T-cell (primary cell): ENCODE measurements at regions not wholly inside any gene's neighbourhood (a gene's known extent, or its start where the extent isn't known, plus 50 kb on each side); places are given as distances from the start of the nearest gene placed in this dataset.
A peak's percentile ranks its signal among the peaks of the same experiment; 100 is the strongest.
"Not testable (repeated sequence)": the region's sequence is repeated elsewhere in the genome, so short reads cannot be mapped to it uniquely, and the experiment has no call there.

Experiments used
- ATAC-seq, 4 experiments: fragments of 200-7000 bp in 3 of 4; fragments of 150-1000 bp in 1 of 4; cut with Tn5 transposase; replicated peaks in 1 of 4; 1 replicate in 3 of 4; 2 replicates in 1 of 4; pipeline ENCODE4 v1.10.0; 2021; ENCODE audit warnings: moderate library complexity in 3 of 4, mild to moderate bottlenecking in 2 of 4, moderate number of reproducible peaks in 1 of 4
- CTCF ChIA-PET, 2 donors: fragments of 300-600 bp; sonication (Branson Sonifier 250); formaldehyde crosslinking; loops; one replicate each; lab custom pipeline; 2022; ENCODE audit warnings: antibody characterized with exemption in 2 of 2; lab: Charles Lee
- POLR2A ChIA-PET, 2 donors: fragments of 300-600 bp; sonication (Branson Sonifier 250); formaldehyde crosslinking; loops; one replicate each; lab custom pipeline; 2022; ENCODE audit warnings: antibody characterized with exemption in 2 of 2; lab: Charles Lee
- DNase-seq, 35 experiments: peaks; one replicate each; pipeline versions ENCODE4 v3.0.0 to v3.0.0-alpha.2; 2013 to 2023
- H3K27ac ChIP-seq: one replicate; pipeline ENCODE4 v1.5.1; 2013; ENCODE audit warnings: low read length
- H3K27me3 ChIP-seq, 2 experiments: replicated peaks in 1 of 2; 1 replicate in 1 of 2; 2 replicates in 1 of 2; pipeline versions ENCODE4 v1.6.1 to v1.7.0; 2013; ENCODE audit warnings: low read length in 1 of 2, mixed read lengths in 1 of 2; ENCODE audit not compliant: control insufficient read depth in 2 of 2, insufficient read depth in 2 of 2; ENCODE audit errors: extremely low read depth in 1 of 2
- H3K36me3 ChIP-seq, 2 donors: 1 replicate in 1 of 2; 2 replicates in 1 of 2; pipeline versions ENCODE4 v1.6.1 to v1.7.0; 2013; ENCODE audit warnings: low read length in 1 of 2; ENCODE audit not compliant: control insufficient read depth in 2 of 2, insufficient read depth in 1 of 2; ENCODE audit errors: extremely low read depth in 1 of 2
- H3K4me1 ChIP-seq, 2 experiments: 1 replicate in 1 of 2; 2 replicates in 1 of 2; pipeline versions ENCODE4 v1.6.1 to v1.7.0; 2013; ENCODE audit warnings: low read length in 2 of 2, mixed read lengths in 1 of 2; ENCODE audit not compliant: insufficient read depth in 2 of 2, control insufficient read depth in 1 of 2; ENCODE audit errors: extremely low read depth in 1 of 2
- H3K4me3 ChIP-seq, 2 donors: 1 replicate in 1 of 2; 2 replicates in 1 of 2; pipeline versions ENCODE4 v1.5.1 to v1.7.0; 2013; ENCODE audit warnings: mild to moderate bottlenecking in 2 of 2, low read length in 1 of 2, moderate library complexity in 1 of 2; ENCODE audit not compliant: control insufficient read depth in 1 of 2; ENCODE audit errors: extremely low read depth in 1 of 2
- H3K9me3 ChIP-seq: 2 replicates; pipeline ENCODE4 v1.7.0; 2013
- H3K27ac Mint-ChIP-seq, 2 donors: one replicate each; pipeline ENCODE4 v1.8.0; 2020 to 2021; ENCODE audit warnings: mild to moderate bottlenecking in 2 of 2, mixed read lengths in 2 of 2
- H3K27me3 Mint-ChIP-seq, 2 donors: one replicate each; pipeline ENCODE4 v1.8.0; 2021 to 2022; ENCODE audit warnings: mixed read lengths in 2 of 2
- H3K36me3 Mint-ChIP-seq: one replicate; pipeline ENCODE4 v1.8.0; 2021; ENCODE audit warnings: mixed read lengths
- H3K4me1 Mint-ChIP-seq, 3 donors: one replicate each; pipeline ENCODE4 v1.8.0; 2020 to 2022; ENCODE audit warnings: mixed read lengths in 3 of 3, mild to moderate bottlenecking in 1 of 3
- H3K4me3 Mint-ChIP-seq, 3 donors: one replicate each; pipeline ENCODE4 v1.8.0; 2020 to 2022; ENCODE audit warnings: mild to moderate bottlenecking in 3 of 3, mixed read lengths in 3 of 3, moderate library complexity in 3 of 3
- H3K9me3 Mint-ChIP-seq, 3 donors: one replicate each; pipeline ENCODE4 v1.8.0; 2020 to 2022; ENCODE audit warnings: mixed read lengths in 3 of 3
- WGBS: methylation state at CpG from one replicate; pipeline ENCODE4 v1.1.5; 2013; ENCODE audit warnings: missing lambda C conversion rate; ENCODE audit not compliant: insufficient coverage; 5-methylcytosine and 5-hydroxymethylcytosine counted together

- H3K27me3 Mint-ChIP-seq: no peaks in the 10 kb centered on the region
- H3K4me3 Mint-ChIP-seq: no peak overlapping the region
- Histone ChIP-seq H3K36me3 (no peaks in the 10 kb centered on the region), H3K27me3 (no peaks in the 10 kb centered on the region), H3K27ac (no peak overlapping the region), H3K4me1 (peaks cover 0 to 7% of the 10 kb centered on the region in 2 experiments), H3K9me3 (no peaks in the 10 kb centered on the region), H3K4me3 (no peak overlapping the region)
- CTCF ChIA-PET: interaction anchor here in 1 of 2 donors (0.7 kb wide), 1 partner anchor 37 kb away, joined by 3 read pairs; no protein-coding TSS in a partner anchor
- no peak for DNase-seq
- H3K4me1 Mint-ChIP-seq: peaks cover 5 to 7% (median 6%) of the 10 kb centered on the region in 3 donors
- no peak overlapping the region for H3K27ac Mint-ChIP-seq
- peaks cover 8 to 39% (median 19%) of the 10 kb centered on the region in 3 donors for H3K9me3 Mint-ChIP-seq
- no peak for ATAC-seq
- H3K36me3 Mint-ChIP-seq: peaks cover 3% of the 10 kb centered on the region
- no CpG with 5 or more reads among the region's 1 CpG for WGBS
- POLR2A ChIA-PET: interaction anchor here in 1 of 2 donors (0.6 kb wide), 1 partner anchor 71 kb away, joined by 4 read pairs; no protein-coding TSS in a partner anchor
Measured at GRCh38 chr2:8559805-8560204, 122.1 kb upstream of the ID2 start.

GRCh38 chr2:8561692-8562091 is 120.2 kb upstream of the ID2 start:
- H3K4me1 ChIP-seq, H3K27ac Mint-ChIP-seq, H3K4me1 Mint-ChIP-seq, CTCF ChIA-PET, H3K36me3 ChIP-seq, H3K27ac ChIP-seq, H3K4me3 Mint-ChIP-seq, POLR2A ChIA-PET, ATAC-seq, H3K4me3 ChIP-seq, H3K27me3 ChIP-seq, DNase-seq, H3K27me3 Mint-ChIP-seq, H3K36me3 Mint-ChIP-seq, H3K9me3 ChIP-seq: not testable (repeated sequence)
- no CpG with 5 or more reads among the region's 2 CpGs for WGBS
- peaks cover 8 to 39% (median 19%) of the 10 kb centered on the region in 3 donors for H3K9me3 Mint-ChIP-seq

- Mint-ChIP-seq H3K27ac (no peak overlapping the region), H3K36me3 (no peaks in the 10 kb centered on the region), H3K4me3 (no peak overlapping the region), H3K27me3 (no peaks in the 10 kb centered on the region), H3K9me3 (peaks cover 3 to 29% (median 12%) of the 10 kb centered on the region in 3 donors), H3K4me1 (peaks cover 5 to 7% (median 6%) of the 10 kb centered on the region in 3 donors)
- no peak overlapping the region for H3K27ac ChIP-seq
- DNase-seq (peak in 1 of 35 experiments; percentile 14), ATAC-seq (no peak)
- H3K4me1 ChIP-seq: peaks cover 0 to 7% of the 10 kb centered on the region in 2 experiments
- POLR2A ChIA-PET: no interaction called here
- CTCF ChIA-PET: no interaction called here
- no peaks in the 10 kb centered on the region for H3K36me3 ChIP-seq
- WGBS: 91% methylated on average over 8 of the region's 9 CpGs
- no peak overlapping the region for H3K4me3 ChIP-seq
- H3K27me3 ChIP-seq: no peaks in the 10 kb centered on the region
- no peaks in the 10 kb centered on the region for H3K9me3 ChIP-seq
Measured at GRCh38 chr2:8563814-8564474, 117.9 kb upstream of the ID2 start.

- H3K9me3 ChIP-seq: no peaks in the 10 kb centered on the region
- Mint-ChIP-seq H3K27me3 (no peaks in the 10 kb centered on the region), H3K36me3 (no peaks in the 10 kb centered on the region), H3K4me1 (peaks cover 5 to 7% (median 6%) of the 10 kb centered on the region in 3 donors), H3K4me3 (no peak overlapping the region), H3K9me3 (peaks cover 3 to 24% (median 7%) of the 10 kb centered on the region in 3 donors), H3K27ac (no peak overlapping the region)
- H3K27ac ChIP-seq: no peak overlapping the region
- CTCF ChIA-PET: no interaction called here
- no peaks in the 10 kb centered on the region for H3K27me3 ChIP-seq
- DNase-seq: no peak
- POLR2A ChIA-PET: no interaction called here
- ATAC-seq: no peak
- H3K4me3 ChIP-seq: no peak overlapping the region
- 99% methylated on average over 9 of the region's 9 CpGs for WGBS
- no peaks in the 10 kb centered on the region for H3K36me3 ChIP-seq
- H3K4me1 ChIP-seq: peaks cover 0 to 7% of the 10 kb centered on the region in 2 experiments
Measured at GRCh38 chr2:8564475-8564874, 117.4 kb upstream of the ID2 start.

- Mint-ChIP-seq H3K4me3 (no peak overlapping the region), H3K36me3 (no peaks in the 10 kb centered on the region), H3K4me1 (peaks cover 5 to 7% (median 6%) of the 10 kb centered on the region in 3 donors), H3K27ac (no peak overlapping the region), H3K27me3 (no peaks in the 10 kb centered on the region), H3K9me3 (peaks cover 3 to 14% (median 7%) of the 10 kb centered on the region in 3 donors)
- H3K36me3 ChIP-seq: no peaks in the 10 kb centered on the region
- H3K4me3 ChIP-seq: no peak overlapping the region
- ChIA-PET POLR2A (interaction anchor here in 1 of 2 donors (0.7 kb wide), 1 partner anchor 14 kb away, joined by 3 read pairs; no protein-coding TSS in a partner anchor), CTCF (no interaction called here)
- peaks cover 0 to 7% of the 10 kb centered on the region in 2 experiments for H3K4me1 ChIP-seq
- H3K27ac ChIP-seq: no peak overlapping the region
- WGBS: 92% methylated on average over 11 of the region's 13 CpGs
- H3K27me3 ChIP-seq: no peaks in the 10 kb centered on the region
- no peaks in the 10 kb centered on the region for H3K9me3 ChIP-seq
- ATAC-seq (no peak), DNase-seq (peak in 3 of 35 experiments; percentile 5 to 17 (median 7))
Measured at GRCh38 chr2:8565399-8566154, 116.3 kb upstream of the ID2 start.

GRCh38 chr2:8566155-8566670 is 115.6 kb upstream of the ID2 start:
- ChIA-PET CTCF (no interaction called here), POLR2A (interaction anchor here in 1 of 2 donors (0.7 kb wide), 1 partner anchor 14 kb away, joined by 3 read pairs; no protein-coding TSS in a partner anchor)
- H3K9me3 ChIP-seq: no peaks in the 10 kb centered on the region
- H3K9me3 Mint-ChIP-seq: peaks cover 0 to 10% (median 7%) of the 10 kb centered on the region in 3 donors
- no peaks in the 10 kb centered on the region for H3K36me3 ChIP-seq
- H3K27me3 Mint-ChIP-seq: no peaks in the 10 kb centered on the region
- peaks cover 0 to 7% of the 10 kb centered on the region in 2 experiments for H3K4me1 ChIP-seq
- H3K27me3 ChIP-seq: no peaks in the 10 kb centered on the region
- DNase-seq (peak in 1 of 35 experiments; percentile 0), ATAC-seq (no peak)
- H3K4me3 ChIP-seq: no peak overlapping the region
- H3K4me3 Mint-ChIP-seq: no peak overlapping the region
- H3K27ac Mint-ChIP-seq: no peak overlapping the region
- H3K36me3 Mint-ChIP-seq: no peaks in the 10 kb centered on the region
- WGBS: 97% methylated on average over 3 of the region's 4 CpGs
- H3K4me1 Mint-ChIP-seq: peaks cover 5 to 7% (median 6%) of the 10 kb centered on the region in 3 donors
- H3K27ac ChIP-seq: no peak overlapping the region
